ENCODE measurements at regions not wholly inside any gene's neighbourhood (a gene's known extent, or its start where the extent isn't known, plus 50 kb on each side); places are given as distances from the start of the nearest gene placed in this dataset.

DNA sequence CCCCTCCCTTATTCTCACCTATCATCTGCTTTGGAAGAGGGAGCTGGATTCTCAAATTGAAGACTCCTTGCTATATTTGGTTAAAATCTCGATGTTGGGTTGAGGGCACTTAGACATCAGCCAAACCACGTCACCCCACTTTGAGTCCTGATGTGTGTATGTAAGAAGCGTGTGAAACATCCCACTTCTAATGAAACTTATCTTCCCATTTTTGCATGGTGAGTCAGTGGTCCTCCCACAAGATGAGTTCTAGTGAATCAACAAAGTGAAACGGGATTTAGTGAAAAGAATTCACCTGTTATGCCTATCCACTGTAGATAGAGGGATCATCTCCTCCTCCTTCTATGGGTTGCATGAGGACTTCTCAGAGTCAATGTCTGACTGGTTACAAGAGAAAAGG lies 51.4 kb upstream of the SPRED2 start:
- CTCF ChIA-PET (ENCODE audit: partially characterized antibody) = no interaction called here
- Histone ChIP-seq H3K4ac (replicated peaks; ENCODE audit: insufficient read length, low read depth, low read length) (no peak overlapping the region), H4K91ac (replicated peaks; ENCODE audit: insufficient read length, low read length) (no peak overlapping the region), H3K9ac (replicated peaks in 1 of 4; ENCODE audit: extremely low read depth in 1 of 4, low read depth in 3 of 4, low read length in 3 of 4) (no peak overlapping the region), H2BK20ac (ENCODE audit: low read length) (no peak overlapping the region), H3K36me3 (ENCODE audit: control insufficient read depth in 2 of 4, insufficient read depth in 4 of 4, low read length in 3 of 4) (no peaks in the 10 kb centered on the region), H3K79me1 (ENCODE audit: low read depth, low read length) (no peaks in the 10 kb centered on the region), H3K23ac (ENCODE audit: insufficient read length) (no peak overlapping the region), H3K27ac (ENCODE audit: low read depth, low read length) (no peak overlapping the region), H3K56ac (replicated peaks; ENCODE audit: insufficient read length, low read depth, low read length) (no peak overlapping the region), H3K4me3 (ENCODE audit: extremely low read depth in 1 of 4, insufficient read depth in 2 of 4, low read depth in 3 of 4, low read length in 4 of 4) (no peak overlapping the region), H3K27me3 (replicated peaks in 1 of 4; ENCODE audit: control insufficient read depth in 3 of 4, extremely low read depth in 1 of 4, insufficient read depth in 3 of 4, low read length in 3 of 4) (peaks cover 0 to 3% (median 0%) of the 10 kb centered on the region in 4 experiments; a peak in 1 of 7 replicates), H2BK12ac (ENCODE audit: low read depth, low read length) (no peak overlapping the region), H3K9me3 (ENCODE audit: insufficient read depth in 2 of 2, low read depth in 1 of 2, low read length in 1 of 2) (no peaks in the 10 kb centered on the region), H3K79me2 (ENCODE audit: control insufficient read depth in 1 of 2, insufficient read depth in 2 of 2, low read length in 2 of 2) (no peaks in the 10 kb centered on the region), H3K4me1 (replicated peaks in 1 of 4; ENCODE audit: control insufficient read depth in 3 of 4, insufficient read depth in 4 of 4, low read length in 3 of 4) (peaks cover 0 to 8% (median 0%) of the 10 kb centered on the region in 4 experiments; a peak in 1 of 7 replicates), H3K14ac (ENCODE audit: insufficient read length) (no peak overlapping the region), H2AFZ (ENCODE audit: low read length) (no peak overlapping the region), H4K5ac (ENCODE audit: insufficient read length, low read depth, low read length) (no peak overlapping the region), H3K18ac (ENCODE audit: extremely low read depth, low read length) (no peak overlapping the region), H4K8ac (ENCODE audit: extremely low read depth, insufficient read depth, low read length) (no peak overlapping the region), H2BK120ac (replicated peaks; ENCODE audit: low read depth, low read length) (no peak overlapping the region), H2AK5ac (ENCODE audit: low read depth, low read length) (no peak overlapping the region), H2BK15ac (ENCODE audit: low read length) (no peak overlapping the region), H4K20me1 (replicated peaks in 1 of 2; ENCODE audit: control insufficient read depth in 1 of 2, insufficient read depth in 2 of 2, low read length in 2 of 2) (no peaks in the 10 kb centered on the region), H3K4me2 (ENCODE audit: insufficient read depth in 1 of 2, low read depth in 2 of 2, low read length in 2 of 2) (no peak overlapping the region), H3K23me2 (ENCODE audit: low read depth, low read length) (no peaks in the 10 kb centered on the region), H2BK5ac (ENCODE audit: low read depth, low read length) (no peak overlapping the region)
- no peak for DNase-seq (ENCODE audit: low read depth in 1 of 2, low spot score in 2 of 2)
- FAIRE-seq = no peak
- POLR2A ChIA-PET (ENCODE audit: partially characterized antibody) = no interaction called here
- 87% methylated on average over 4 of the region's 4 CpGs; no CpG with 5 or more reads in 1 of the 2 experiments for WGBS, 2 experiments (ENCODE audit: extremely low coverage in 1 of 2, insufficient coverage in 1 of 2, insufficient read length in 1 of 2, insufficient replicate concordance in 2 of 2, low coverage in 1 of 2, low lambda C conversion rate in 2 of 2, missing lambda C conversion rate in 1 of 2)
- no peak for TF ChIP-seq SP2 (IDR thresholded peaks at IDR 0.05; ENCODE audit: low read length)
- no peak for TF ChIP-seq TBP (IDR thresholded peaks at IDR 0.05; ENCODE audit: low read depth, low read length)
- no peak for TF ChIP-seq ZNF274 (IDR thresholded peaks at IDR 0.05; ENCODE audit: borderline replicate concordance, extremely low read depth, low read length)
- TF ChIP-seq CBX8 (IDR thresholded peaks at IDR 0.05; ENCODE audit: borderline replicate concordance, low read depth, low read length) = no peak
